ENCODE measurements at regions not wholly inside any gene's neighbourhood (a gene's known extent, or its start where the extent isn't known, plus 50 kb on each side); places are given as distances from the start of the nearest gene placed in this dataset.

- no peak for TF ChIP-seq CTCF (IDR thresholded peaks at IDR 0.05; ENCODE audit: low read length)
- TF ChIP-seq EZH2 (IDR thresholded peaks at IDR 0.05; ENCODE audit: borderline replicate concordance, low read length), result no peak
- no peak overlapping the region for H2AFZ ChIP-seq (ENCODE audit: low read length)
- no peaks in the 10 kb centered on the region for H3K79me2 ChIP-seq (ENCODE audit: insufficient read depth, low read length)
- H3K9ac ChIP-seq (ENCODE audit: low read length), result no peak overlapping the region
- H3K4me2 ChIP-seq (ENCODE audit: low read length), result no peak overlapping the region
- no peaks in the 10 kb centered on the region for H3K27me3 ChIP-seq (ENCODE audit: insufficient read depth, low read length)
- H3K36me3 ChIP-seq (ENCODE audit: insufficient read depth, low read length), result no peaks in the 10 kb centered on the region
- H4K20me1 ChIP-seq (ENCODE audit: insufficient read depth, low read length), result no peaks in the 10 kb centered on the region
- H3K9me2 ChIP-seq (ENCODE audit: low read depth, low read length), result no peaks in the 10 kb centered on the region
- no peaks in the 10 kb centered on the region for H3K9me3 ChIP-seq (ENCODE audit: low read length)
- no peak overlapping the region for H3K4me3 ChIP-seq (ENCODE audit: low read depth, low read length, poor library complexity, severe bottlenecking)
- no peak overlapping the region for H3K27ac ChIP-seq (ENCODE audit: low read depth, low read length, poor library complexity, severe bottlenecking)
- H3F3A ChIP-seq (ENCODE audit: insufficient read depth, low read length), result no peaks in the 10 kb centered on the region
- H3K4me1 ChIP-seq (ENCODE audit: insufficient read depth, low read length, severe bottlenecking), result no peaks in the 10 kb centered on the region
Measured at GRCh38 chr12:5203274-5203673, 159.6 kb downstream of the KCNA5 start.

- Histone ChIP-seq H3K4me3 (ENCODE audit: low read depth, low read length, poor library complexity, severe bottlenecking) (no peak overlapping the region), H3K9me2 (ENCODE audit: low read depth, low read length) (no peaks in the 10 kb centered on the region), H3K79me2 (ENCODE audit: insufficient read depth, low read length) (no peaks in the 10 kb centered on the region), H3K27me3 (ENCODE audit: insufficient read depth, low read length) (no peaks in the 10 kb centered on the region), H4K20me1 (ENCODE audit: insufficient read depth, low read length) (no peaks in the 10 kb centered on the region), H3K4me2 (ENCODE audit: low read length) (no peak overlapping the region), H2AFZ (ENCODE audit: low read length) (no peak overlapping the region), H3K9ac (ENCODE audit: low read length) (no peak overlapping the region), H3K36me3 (ENCODE audit: insufficient read depth, low read length) (no peaks in the 10 kb centered on the region), H3K4me1 (ENCODE audit: insufficient read depth, low read length, severe bottlenecking) (no peaks in the 10 kb centered on the region), H3K27ac (ENCODE audit: low read depth, low read length, poor library complexity, severe bottlenecking) (no peak overlapping the region), H3K9me3 (ENCODE audit: low read length) (no peaks in the 10 kb centered on the region), H3F3A (ENCODE audit: insufficient read depth, low read length) (no peaks in the 10 kb centered on the region)
- TF ChIP-seq CTCF (IDR thresholded peaks at IDR 0.05; ENCODE audit: low read length) (no peak), EZH2 (IDR thresholded peaks at IDR 0.05; ENCODE audit: borderline replicate concordance, low read length) (no peak)
Measured at GRCh38 chr12:5203720-5204119, 160.0 kb downstream of the KCNA5 start.

- no peak for TF ChIP-seq EZH2 (IDR thresholded peaks at IDR 0.05; ENCODE audit: borderline replicate concordance, low read length)
- H3K4me2 ChIP-seq (ENCODE audit: low read length), result no peak overlapping the region
- no peaks in the 10 kb centered on the region for H3K9me3 ChIP-seq (ENCODE audit: low read length)
- no peaks in the 10 kb centered on the region for H4K20me1 ChIP-seq (ENCODE audit: insufficient read depth, low read length)
- no peak overlapping the region for H2AFZ ChIP-seq (ENCODE audit: low read length)
- H3K79me2 ChIP-seq (ENCODE audit: insufficient read depth, low read length), result no peaks in the 10 kb centered on the region
- no peaks in the 10 kb centered on the region for H3K27me3 ChIP-seq (ENCODE audit: insufficient read depth, low read length)
- H3K4me1 ChIP-seq (ENCODE audit: insufficient read depth, low read length, severe bottlenecking), result no peaks in the 10 kb centered on the region
- no peaks in the 10 kb centered on the region for H3K9me2 ChIP-seq (ENCODE audit: low read depth, low read length)
- H3F3A ChIP-seq (ENCODE audit: insufficient read depth, low read length), result no peaks in the 10 kb centered on the region
- no peaks in the 10 kb centered on the region for H3K36me3 ChIP-seq (ENCODE audit: insufficient read depth, low read length)
- no peak overlapping the region for H3K27ac ChIP-seq (ENCODE audit: low read depth, low read length, poor library complexity, severe bottlenecking)
- H3K9ac ChIP-seq (ENCODE audit: low read length), result no peak overlapping the region
- H3K4me3 ChIP-seq (ENCODE audit: low read depth, low read length, poor library complexity, severe bottlenecking), result no peak overlapping the region
Measured at GRCh38 chr12:5204271-5204670, 160.6 kb downstream of the KCNA5 start.

- Histone ChIP-seq H3K4me1 (ENCODE audit: insufficient read depth, low read length, severe bottlenecking) (no peaks in the 10 kb centered on the region), H3K36me3 (ENCODE audit: insufficient read depth, low read length) (no peaks in the 10 kb centered on the region), H3K9ac (ENCODE audit: low read length) (no peak overlapping the region), H3K4me2 (ENCODE audit: low read length) (no peak overlapping the region), H3K27ac (ENCODE audit: low read depth, low read length, poor library complexity, severe bottlenecking) (no peak overlapping the region), H3K9me3 (ENCODE audit: low read length) (no peaks in the 10 kb centered on the region), H4K20me1 (ENCODE audit: insufficient read depth, low read length) (no peaks in the 10 kb centered on the region), H3K4me3 (ENCODE audit: low read depth, low read length, poor library complexity, severe bottlenecking) (no peak overlapping the region), H3F3A (ENCODE audit: insufficient read depth, low read length) (no peaks in the 10 kb centered on the region), H3K9me2 (ENCODE audit: low read depth, low read length) (no peaks in the 10 kb centered on the region), H2AFZ (ENCODE audit: low read length) (no peak overlapping the region), H3K79me2 (ENCODE audit: insufficient read depth, low read length) (no peaks in the 10 kb centered on the region), H3K27me3 (ENCODE audit: insufficient read depth, low read length) (no peaks in the 10 kb centered on the region)
- TF ChIP-seq CTCF (IDR thresholded peaks at IDR 0.05; ENCODE audit: low read length) (no peak), EZH2 (IDR thresholded peaks at IDR 0.05; ENCODE audit: borderline replicate concordance, low read length) (no peak)
Measured at GRCh38 chr12:5204831-5205230, 161.2 kb downstream of the KCNA5 start.
